Smooth muscle cell (in vitro differentiated cells): ENCODE measurements at regions not wholly inside any gene's neighbourhood (a gene's known extent, or its start where the extent isn't known, plus 50 kb on each side); places are given as distances from the start of the nearest gene placed in this dataset.
"Not testable (repeated sequence)": the region's sequence is repeated elsewhere in the genome, so short reads cannot be mapped to it uniquely, and the experiment has no call there.

ENCODE experiments used
- DNase-seq: peaks from one replicate; lab custom pipeline; 2025; ENCODE audit not compliant: unreplicated experiment; lab: John Stamatoyannopoulos, UW
- H2AFZ ChIP-seq: fragments of 200-600 bp; sonication (generic); 2 replicates; pipeline ENCODE4 v1.6.0; 2016; ENCODE audit warnings: antibody characterized with exemption, low read depth, mild to moderate bottlenecking
- H3F3A ChIP-seq: fragments of 200-600 bp; sonication (generic); 2 replicates; pipeline ENCODE4 v1.6.0; 2017; ENCODE audit warnings: antibody characterized with exemption, low read depth
- H3K27ac ChIP-seq: fragments of 200-600 bp; sonication (generic); 2 replicates; pipeline ENCODE4 v1.5.1; 2016; ENCODE audit warnings: low read depth, mild to moderate bottlenecking
- H3K27me3 ChIP-seq: fragments of 200-600 bp; sonication (generic); 2 replicates; pipeline ENCODE4 v1.6.1; 2016; ENCODE audit warnings: low read depth, mild to moderate bottlenecking
- H3K36me3 ChIP-seq: fragments of 200-600 bp; sonication (generic); 2 replicates; pipeline ENCODE4 v1.5.1; 2016; ENCODE audit warnings: low read depth
- H3K4me1 ChIP-seq: fragments of 200-600 bp; sonication (generic); 2 replicates; pipeline ENCODE4 v1.5.1; 2016; ENCODE audit warnings: low read depth
- H3K4me2 ChIP-seq: fragments of 200-600 bp; sonication (generic); 2 replicates; pipeline ENCODE4 v1.6.0; 2016; ENCODE audit warnings: mild to moderate bottlenecking
- H3K4me3 ChIP-seq: fragments of 200-600 bp; sonication (generic); 2 replicates; pipeline ENCODE4 v1.5.1; 2016; ENCODE audit warnings: mild to moderate bottlenecking
- H3K79me2 ChIP-seq: fragments of 200-600 bp; sonication (generic); 2 replicates; pipeline ENCODE4 v1.6.0; 2016; ENCODE audit warnings: low read depth, mild to moderate bottlenecking
- H3K9ac ChIP-seq: fragments of 200-600 bp; sonication (generic); 2 replicates; pipeline ENCODE4 v1.6.0; 2016; ENCODE audit warnings: low read depth
- H3K9me3 ChIP-seq: fragments of 200-600 bp; sonication (generic); replicated peaks from 2 replicates; pipeline ENCODE4 v1.5.1; 2016; ENCODE audit warnings: low read depth
- H4K20me1 ChIP-seq: fragments of 200-600 bp; sonication (generic); 2 replicates; pipeline ENCODE4 v1.6.0; 2016; ENCODE audit warnings: low read depth
- CTCF ChIP-seq: fragments of 200-600 bp; sonication (generic); IDR thresholded peaks from 2 replicates; pipeline ENCODE4 v1.5.1; 2017; ENCODE audit warnings: borderline replicate concordance, mild to moderate bottlenecking, antibody characterized with exemption; ENCODE audit not compliant: insufficient read depth, poor library complexity, severe bottlenecking
- WGBS: methylation state at CpG from one replicate; pipeline ENCODE4 v1.1.7; 2016; ENCODE audit warnings: low lambda C conversion rate; 5-methylcytosine and 5-hydroxymethylcytosine counted together

DNA sequence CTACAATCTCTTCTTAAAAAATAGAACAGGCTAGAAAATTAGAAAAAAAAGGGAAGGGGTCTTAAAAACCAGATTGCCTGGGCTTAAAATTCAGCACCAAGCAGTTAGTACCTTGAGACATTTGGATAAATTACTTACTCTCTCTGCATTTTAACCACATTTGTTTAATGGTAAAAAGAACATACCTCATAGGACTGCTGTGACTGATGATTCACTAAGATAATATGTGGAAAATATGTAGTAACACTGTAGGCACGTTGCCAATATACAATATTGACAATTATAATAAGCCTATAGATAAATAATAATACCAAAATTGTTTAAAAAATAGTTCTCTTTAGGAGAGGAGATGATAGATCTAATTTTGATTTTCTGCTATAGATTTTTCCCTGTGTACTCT lies 750.4 kb downstream of the TENT5A start:
- H3K4me1 ChIP-seq, result no peaks in the 10 kb centered on the region
- no peaks in the 10 kb centered on the region for H4K20me1 ChIP-seq
- DNase-seq, result no peak
- no peak overlapping the region for H3K9ac ChIP-seq
- no peaks in the 10 kb centered on the region for H3K79me2 ChIP-seq
- 59% methylated on average over 1 of the region's 1 CpG for WGBS
- TF ChIP-seq CTCF, result no peak
- H3K9me3 ChIP-seq, result no peaks in the 10 kb centered on the region
- H2AFZ ChIP-seq, result no peak overlapping the region
- no peaks in the 10 kb centered on the region for H3F3A ChIP-seq
- H3K27ac ChIP-seq, result no peak overlapping the region
- H3K36me3 ChIP-seq, result no peaks in the 10 kb centered on the region
- H3K27me3 ChIP-seq, result no peaks in the 10 kb centered on the region
- H3K4me2 ChIP-seq, result no peak overlapping the region
- no peak overlapping the region for H3K4me3 ChIP-seq

DNA sequence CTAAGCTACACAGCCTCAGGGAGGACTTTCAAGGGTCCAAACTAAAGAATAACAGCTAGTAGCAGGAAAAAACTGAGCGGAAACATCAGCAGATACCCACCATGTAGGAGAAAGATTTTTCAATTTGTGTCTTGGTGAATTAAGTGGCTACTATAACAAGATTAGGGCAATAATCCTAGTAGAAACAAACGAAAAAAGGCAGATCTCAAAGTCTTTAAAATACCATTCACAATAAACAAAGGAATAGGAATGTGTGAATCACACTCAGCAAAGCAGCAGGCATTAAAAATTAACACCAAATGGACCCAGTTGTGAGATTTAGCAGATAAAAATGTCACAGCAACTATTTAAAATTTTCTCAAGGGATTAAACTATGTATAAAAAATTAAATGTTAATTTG lies 761.2 kb downstream of the TENT5A start:
- no peaks in the 10 kb centered on the region for H3K27me3 ChIP-seq
- peaks cover 7% of the 10 kb centered on the region for H3K4me1 ChIP-seq
- H3K27ac ChIP-seq, result no peak overlapping the region
- H2AFZ ChIP-seq, result peak overlapping the region; percentile 18
- no peak overlapping the region for H3K9ac ChIP-seq
- H3F3A ChIP-seq, result no peaks in the 10 kb centered on the region
- H4K20me1 ChIP-seq, result no peaks in the 10 kb centered on the region
- H3K4me2 ChIP-seq, result no peak overlapping the region
- TF ChIP-seq CTCF, result no peak
- no peaks in the 10 kb centered on the region for H3K9me3 ChIP-seq
- H3K79me2 ChIP-seq, result no peaks in the 10 kb centered on the region
- H3K36me3 ChIP-seq, result no peaks in the 10 kb centered on the region
- 51% methylated on average over 2 of the region's 2 CpGs for WGBS
- no peak for DNase-seq
- H3K4me3 ChIP-seq, result no peak overlapping the region

DNA sequence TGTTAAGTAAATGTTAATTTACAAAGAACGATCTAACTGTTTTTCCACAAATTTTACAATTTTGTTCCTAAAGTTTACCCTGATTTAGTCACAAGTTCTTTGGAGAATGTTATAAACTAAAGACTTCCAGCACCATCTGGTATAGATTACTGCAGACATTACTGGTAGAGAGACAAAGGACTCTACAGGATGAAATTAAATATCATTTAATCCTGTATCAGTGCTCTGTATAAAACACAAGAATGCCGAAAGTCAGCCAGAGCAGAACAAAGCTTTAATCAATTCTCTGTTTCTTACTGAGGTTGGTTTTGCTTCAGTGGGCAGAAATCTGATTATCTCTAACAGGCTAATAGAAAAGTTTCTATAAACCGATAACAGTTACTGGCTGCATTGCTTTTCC lies 763.6 kb downstream of the TENT5A start:
- Histone ChIP-seq H3K27me3 (no peaks in the 10 kb centered on the region), H3K9ac (no peak overlapping the region), H3K79me2 (no peaks in the 10 kb centered on the region), H4K20me1 (no peaks in the 10 kb centered on the region), H3F3A (no peaks in the 10 kb centered on the region), H3K4me2 (no peak overlapping the region), H3K4me1 (peaks cover 7% of the 10 kb centered on the region), H3K4me3 (no peak overlapping the region), H3K9me3 (no peaks in the 10 kb centered on the region), H3K27ac (no peak overlapping the region), H2AFZ (no peak overlapping the region), H3K36me3 (no peaks in the 10 kb centered on the region)
- TF ChIP-seq CTCF, result no peak
- no peak for DNase-seq
- WGBS, result 84% methylated on average over 3 of the region's 3 CpGs

DNA sequence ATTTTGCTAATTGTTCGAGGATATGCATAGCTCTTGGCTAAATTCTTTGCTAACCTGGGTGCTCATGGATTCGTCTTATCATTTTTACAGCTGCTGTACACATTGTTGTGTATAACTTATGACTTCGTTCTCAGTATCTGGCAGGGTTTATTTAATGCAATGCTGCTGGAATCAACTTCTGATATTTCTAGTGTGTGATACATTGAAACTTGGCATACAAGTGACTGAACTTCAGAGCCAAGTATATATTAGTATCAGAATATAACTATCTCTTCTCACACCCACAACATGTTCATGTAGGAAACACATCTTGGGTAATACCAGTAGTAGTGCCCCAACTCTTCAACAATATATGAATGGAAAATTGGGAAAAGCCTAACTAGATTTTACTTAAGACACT lies 764.2 kb downstream of the TENT5A start:
- Histone ChIP-seq H2AFZ (no peak overlapping the region), H3F3A (no peaks in the 10 kb centered on the region), H3K4me2 (no peak overlapping the region), H3K27me3 (no peaks in the 10 kb centered on the region), H3K4me1 (peaks cover 7% of the 10 kb centered on the region), H3K27ac (no peak overlapping the region), H4K20me1 (no peaks in the 10 kb centered on the region), H3K9me3 (no peaks in the 10 kb centered on the region), H3K4me3 (no peak overlapping the region), H3K9ac (no peak overlapping the region), H3K79me2 (no peaks in the 10 kb centered on the region), H3K36me3 (no peaks in the 10 kb centered on the region)
- no peak for DNase-seq
- 77% methylated on average over 3 of the region's 3 CpGs for WGBS
- no peak for TF ChIP-seq CTCF

DNA sequence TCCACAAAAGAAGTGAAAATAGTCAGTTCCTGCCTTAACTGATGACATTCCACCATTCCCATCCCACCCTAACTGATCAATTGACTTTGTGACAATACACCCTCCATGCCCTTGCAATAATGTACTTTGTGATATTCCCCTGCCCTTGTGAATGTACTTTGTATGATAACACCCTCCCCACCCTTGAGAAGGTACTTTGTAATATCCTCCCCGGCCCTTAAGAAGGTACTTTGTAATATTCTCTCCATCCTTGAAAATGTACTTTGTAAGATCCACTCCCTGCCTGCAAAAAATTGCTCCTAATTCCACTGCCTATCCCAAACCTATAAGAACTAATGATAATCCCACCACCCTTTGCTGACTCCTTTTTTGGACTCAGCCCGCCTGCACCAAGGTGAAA lies 771.3 kb downstream of the TENT5A start:
- not testable (repeated sequence) for H3K27ac ChIP-seq, H3K9me3 ChIP-seq, H3K4me1 ChIP-seq, H3K4me3 ChIP-seq, H3K36me3 ChIP-seq, H3K4me2 ChIP-seq, H4K20me1 ChIP-seq, H3K27me3 ChIP-seq, H3F3A ChIP-seq, H3K79me2 ChIP-seq, DNase-seq, H2AFZ ChIP-seq, H3K9ac ChIP-seq
- 93% methylated on average over 2 of the region's 2 CpGs for WGBS
